Neural cell (in vitro differentiated cells): ENCODE measurements at regions not wholly inside any gene's neighbourhood (a gene's known extent, or its start where the extent isn't known, plus 50 kb on each side); places are given as distances from the start of the nearest gene placed in this dataset.

ENCODE experiments used
- POLR2AphosphoS5 ChIP-seq: IDR thresholded peaks from 2 replicates; pipeline ENCODE4 v1.6.1; 2012
- SMC3 ChIP-seq: fragments of 450-650 bp; conservative IDR thresholded peaks from 2 replicates; pipeline ENCODE4 v1.6.1; 2014; ENCODE audit warnings: antibody characterized with exemption, mild to moderate bottlenecking, moderate library complexity; ENCODE audit not compliant: poor library complexity
- TF ChIP-seq, protein P1 (sequence below): fragments of 450-650 bp; IDR thresholded peaks from 2 replicates; pipeline ENCODE4 v1.5.1; 2014; ENCODE audit warnings: antibody characterized with exemption, mild to moderate bottlenecking, moderate library complexity; ENCODE audit not compliant: poor library complexity, severe bottlenecking

DNA sequence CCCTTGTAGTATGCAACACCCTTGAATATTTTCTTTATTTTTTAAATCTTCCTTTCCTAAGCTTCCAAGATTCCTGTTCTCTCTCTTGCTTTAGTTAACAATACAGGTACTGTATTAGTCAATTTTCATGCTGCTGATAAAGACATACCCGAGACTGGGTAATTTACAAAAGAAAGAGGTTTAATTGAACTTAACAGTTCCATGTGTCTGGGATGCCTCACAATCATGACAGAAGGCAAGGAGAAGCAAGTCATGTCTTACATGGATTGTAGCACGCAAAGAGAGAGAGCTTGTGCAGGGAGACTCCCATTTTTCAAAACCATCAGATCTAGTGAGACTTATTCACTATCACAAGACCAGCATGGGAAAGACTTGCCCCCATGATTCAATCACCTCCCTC, 1024.3 kb downstream of the PCDH9 start:
- TF ChIP-seq, protein P1, sequence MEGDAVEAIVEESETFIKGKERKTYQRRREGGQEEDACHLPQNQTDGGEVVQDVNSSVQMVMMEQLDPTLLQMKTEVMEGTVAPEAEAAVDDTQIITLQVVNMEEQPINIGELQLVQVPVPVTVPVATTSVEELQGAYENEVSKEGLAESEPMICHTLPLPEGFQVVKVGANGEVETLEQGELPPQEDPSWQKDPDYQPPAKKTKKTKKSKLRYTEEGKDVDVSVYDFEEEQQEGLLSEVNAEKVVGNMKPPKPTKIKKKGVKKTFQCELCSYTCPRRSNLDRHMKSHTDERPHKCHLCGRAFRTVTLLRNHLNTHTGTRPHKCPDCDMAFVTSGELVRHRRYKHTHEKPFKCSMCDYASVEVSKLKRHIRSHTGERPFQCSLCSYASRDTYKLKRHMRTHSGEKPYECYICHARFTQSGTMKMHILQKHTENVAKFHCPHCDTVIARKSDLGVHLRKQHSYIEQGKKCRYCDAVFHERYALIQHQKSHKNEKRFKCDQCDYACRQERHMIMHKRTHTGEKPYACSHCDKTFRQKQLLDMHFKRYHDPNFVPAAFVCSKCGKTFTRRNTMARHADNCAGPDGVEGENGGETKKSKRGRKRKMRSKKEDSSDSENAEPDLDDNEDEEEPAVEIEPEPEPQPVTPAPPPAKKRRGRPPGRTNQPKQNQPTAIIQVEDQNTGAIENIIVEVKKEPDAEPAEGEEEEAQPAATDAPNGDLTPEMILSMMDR = no peak
- TF ChIP-seq SMC3 = no peak
- TF ChIP-seq POLR2AphosphoS5 = no peak
